Osteoblast (primary cell): ENCODE measurements at regions not wholly inside any gene's neighbourhood (a gene's known extent, or its start where the extent isn't known, plus 50 kb on each side); places are given as distances from the start of the nearest gene placed in this dataset.

Experiments used
- DNase-seq: peaks from one replicate; pipeline ENCODE4 v3.0.0; 2011; ENCODE audit warnings: low spot score, mixed read lengths; ENCODE audit not compliant: insufficient read length; ENCODE audit errors: missing footprints
- H2AFZ ChIP-seq: 2 replicates; pipeline ENCODE4 v1.6.0; 2011; ENCODE audit warnings: mild to moderate bottlenecking, low read length
- H3K27ac ChIP-seq: 2 replicates; pipeline ENCODE4 v1.5.1; 2011; ENCODE audit warnings: mild to moderate bottlenecking, low read depth, low read length, moderate library complexity
- H3K27me3 ChIP-seq: 2 replicates; pipeline ENCODE4 v1.6.0; 2012; ENCODE audit warnings: mild to moderate bottlenecking, control low read depth, inconsistent platforms, low read length, moderate library complexity; ENCODE audit not compliant: insufficient read depth
- H3K36me3 ChIP-seq: 2 replicates; pipeline ENCODE4 v1.5.1; 2011; ENCODE audit warnings: mild to moderate bottlenecking, low read length, control low read depth, moderate library complexity; ENCODE audit not compliant: insufficient read depth
- H3K4me1 ChIP-seq: 2 replicates; pipeline ENCODE4 v1.5.1; 2011; ENCODE audit warnings: mild to moderate bottlenecking, low read length, control low read depth, moderate library complexity; ENCODE audit not compliant: insufficient read depth
- H3K4me2 ChIP-seq: 2 replicates; pipeline ENCODE4 v1.6.0; 2011; ENCODE audit warnings: mild to moderate bottlenecking, low read length; ENCODE audit not compliant: insufficient read depth
- H3K4me3 ChIP-seq: fragments of 200-600 bp; sonication (generic); 3 replicates; pipeline ENCODE4 v1.5.1; 2012; ENCODE audit warnings: mild to moderate bottlenecking, low read length, inconsistent platforms; ENCODE audit not compliant: insufficient read depth
- H3K79me2 ChIP-seq: 2 replicates; pipeline ENCODE4 v1.6.0; 2012; ENCODE audit warnings: mild to moderate bottlenecking, low read length, control low read depth, inconsistent platforms; ENCODE audit not compliant: insufficient read depth
- H3K9me3 ChIP-seq: 2 replicates; pipeline ENCODE4 v1.5.1; 2011; ENCODE audit warnings: low read depth, low read length, control low read depth
- H4K20me1 ChIP-seq: 2 replicates; pipeline ENCODE4 v1.6.0; 2012; ENCODE audit warnings: mild to moderate bottlenecking, low read length, control low read depth; ENCODE audit not compliant: insufficient read depth
- CTCF ChIP-seq: IDR thresholded peaks from 2 replicates; pipeline ENCODE4 v1.5.1; 2011; ENCODE audit warnings: mild to moderate bottlenecking, low read depth, low read length, moderate library complexity; ENCODE audit errors: extremely low read depth

- Histone ChIP-seq H3K27ac (no peak overlapping the region), H3K4me2 (no peak overlapping the region), H3K4me3 (no peak overlapping the region), H3K36me3 (no peaks in the 10 kb centered on the region), H3K4me1 (no peaks in the 10 kb centered on the region), H3K79me2 (no peaks in the 10 kb centered on the region), H4K20me1 (no peaks in the 10 kb centered on the region), H3K9me3 (peaks cover under 1% of the 10 kb centered on the region), H2AFZ (no peak overlapping the region), H3K27me3 (no peaks in the 10 kb centered on the region)
- TF ChIP-seq CTCF: no peak
- DNase-seq: no peak
These were observed 874.4 kb downstream of the SLC6A15 start for GRCh38 chr12:84038242-84038641.

GRCh38 chr12:84036912-84037311, 875.7 kb downstream of the SLC6A15 start:
- no peak for TF ChIP-seq CTCF
- DNase-seq: no peak
- no peaks in the 10 kb centered on the region for H3K79me2 ChIP-seq
- H3K4me1 ChIP-seq: no peaks in the 10 kb centered on the region
- no peaks in the 10 kb centered on the region for H4K20me1 ChIP-seq
- H3K36me3 ChIP-seq: no peaks in the 10 kb centered on the region
- H2AFZ ChIP-seq: no peak overlapping the region
- H3K27ac ChIP-seq: no peak overlapping the region
- H3K4me2 ChIP-seq: no peak overlapping the region
- H3K4me3 ChIP-seq: no peak overlapping the region
- no peaks in the 10 kb centered on the region for H3K27me3 ChIP-seq
- peaks cover 6% of the 10 kb centered on the region for H3K9me3 ChIP-seq

DNA sequence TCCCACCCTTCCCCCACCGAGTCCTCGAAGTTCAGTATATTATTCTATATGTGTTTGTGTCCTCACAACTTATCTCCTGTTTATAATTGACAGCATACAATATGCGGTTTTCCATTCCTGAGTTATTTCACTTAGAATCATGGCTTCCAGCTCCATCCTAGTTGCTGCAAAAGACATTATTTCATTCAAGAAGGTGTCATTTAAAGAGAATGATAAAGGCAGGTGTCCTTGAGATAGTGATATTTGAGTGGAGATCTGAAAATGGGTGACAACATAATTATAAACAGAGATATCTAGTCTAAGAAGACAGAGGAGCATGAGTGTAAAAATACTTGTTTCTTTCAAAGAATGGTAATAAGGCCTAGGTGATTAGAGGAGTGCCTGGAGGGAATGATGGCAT, 876.8 kb downstream of the SLC6A15 start:
- H3K4me3 ChIP-seq: no peak overlapping the region
- H3K4me2 ChIP-seq: no peak overlapping the region
- no peaks in the 10 kb centered on the region for H3K4me1 ChIP-seq
- no peaks in the 10 kb centered on the region for H3K79me2 ChIP-seq
- no peak overlapping the region for H3K27ac ChIP-seq
- no peak for DNase-seq
- no peak overlapping the region for H2AFZ ChIP-seq
- no peak for TF ChIP-seq CTCF
- H3K9me3 ChIP-seq: peaks cover 6% of the 10 kb centered on the region
- H4K20me1 ChIP-seq: no peaks in the 10 kb centered on the region
- H3K36me3 ChIP-seq: no peaks in the 10 kb centered on the region
- no peaks in the 10 kb centered on the region for H3K27me3 ChIP-seq

GRCh38 chr12:84034871-84035270, 877.7 kb downstream of the SLC6A15 start:
- H3K27me3 ChIP-seq: no peaks in the 10 kb centered on the region
- no peaks in the 10 kb centered on the region for H3K36me3 ChIP-seq
- no peaks in the 10 kb centered on the region for H3K79me2 ChIP-seq
- H4K20me1 ChIP-seq: no peaks in the 10 kb centered on the region
- H3K9me3 ChIP-seq: peaks cover 6% of the 10 kb centered on the region
- H3K4me1 ChIP-seq: no peaks in the 10 kb centered on the region
- no peak for DNase-seq
- H2AFZ ChIP-seq: no peak overlapping the region
- H3K27ac ChIP-seq: no peak overlapping the region
- no peak overlapping the region for H3K4me3 ChIP-seq
- H3K4me2 ChIP-seq: no peak overlapping the region
- TF ChIP-seq CTCF: no peak
